HCT116 (cell line): ENCODE measurements at regions not wholly inside any gene's neighbourhood (a gene's known extent, or its start where the extent isn't known, plus 50 kb on each side); places are given as distances from the start of the nearest gene placed in this dataset.
"Not testable (repeated sequence)": the region's sequence is repeated elsewhere in the genome, so short reads cannot be mapped to it uniquely, and the experiment has no call there.

Source experiments
- ATF3 ChIP-seq: IDR thresholded peaks from 2 replicates; pipeline ENCODE4 v1.6.1; 2012
- CBX3 ChIP-seq: IDR thresholded peaks from 2 replicates; pipeline ENCODE4 v1.6.1; 2012; ENCODE audit warnings: low read depth
- CTCF ChIP-seq, 3 experiments: fragments of 200-600 bp in 1 of 3; sonication (generic) in 1 of 3; IDR thresholded peaks in 2 of 3; conservative IDR thresholded peaks in 1 of 3; 2 replicates each; pipeline ENCODE4 v1.5.1; 2012 to 2017; ENCODE audit warnings: low read depth in 2 of 3, low read length in 2 of 3, antibody characterized with exemption in 1 of 3, borderline replicate concordance in 1 of 3, control low read depth in 1 of 3, mild to moderate bottlenecking in 1 of 3, mixed read lengths in 1 of 3, mixed run types in 1 of 3, moderate library complexity in 1 of 3; ENCODE audit not compliant: insufficient read depth in 1 of 3
- EZH2 ChIP-seq: fragments of 200-600 bp; sonication (generic); IDR thresholded peaks from 2 replicates; pipeline ENCODE4 v1.6.1; 2017; ENCODE audit warnings: antibody characterized with exemption, mixed run types
- JUND ChIP-seq: IDR thresholded peaks from 2 replicates; pipeline ENCODE4 v1.6.1; 2012
- POLR2AphosphoS5 ChIP-seq: IDR thresholded peaks from 2 replicates; pipeline ENCODE4 v1.6.1; 2011; ENCODE audit warnings: mild to moderate bottlenecking, low read depth, low read length, moderate library complexity
- RAD21 ChIP-seq: IDR thresholded peaks from 2 replicates; pipeline ENCODE4 v1.6.1; 2012; ENCODE audit warnings: low read depth, mild to moderate bottlenecking
- SIN3A ChIP-seq: IDR thresholded peaks from 2 replicates; pipeline ENCODE4 v1.6.1; 2012; ENCODE audit warnings: low read depth
- SP1 ChIP-seq: IDR thresholded peaks from 2 replicates; pipeline ENCODE4 v1.6.1; 2012; ENCODE audit warnings: low read depth
- YY1 ChIP-seq: IDR thresholded peaks from 2 replicates; pipeline ENCODE4 v1.6.1; 2011; ENCODE audit warnings: low read length, low read depth, moderate library complexity, mild to moderate bottlenecking; ENCODE audit not compliant: insufficient replicate concordance; ENCODE audit errors: extremely low read depth
- ZNF274 ChIP-seq: fragments of 200-500 bp; sonication (Bioruptor generic); IDR thresholded peaks from 2 replicates; pipeline ENCODE4 v1.6.1; 2014; ENCODE audit warnings: mild to moderate bottlenecking, low read depth, low read length, inconsistent platforms

- TF ChIP-seq YY1; CTCF (IDR thresholded peaks at IDR 0.05 in 2 of 3, conservative IDR thresholded peaks at IDR 0.05 in 1 of 3; ENCODE audit: borderline replicate concordance in 1 of 3, insufficient read depth in 1 of 3, low read depth in 2 of 3, low read length in 2 of 3); CBX3; EZH2; POLR2AphosphoS5; ZNF274; SP1; JUND; ATF3; RAD21; SIN3A: not testable (repeated sequence)
Measured at GRCh38 chr13:48826922-48827454, 148.7 kb upstream of the FNDC3A start.
